Panc1 (cell line): ENCODE measurements at regions not wholly inside any gene's neighbourhood (a gene's known extent, or its start where the extent isn't known, plus 50 kb on each side); places are given as distances from the start of the nearest gene placed in this dataset.

Experiments used
- ATAC-seq: fragments of 200-7000 bp; cut with Tn5 transposase; 2 replicates; pipeline ENCODE4 v1.9.1; 2020; ENCODE audit warnings: mild to moderate bottlenecking, moderate library complexity
- BruUV-seq: library from RNA; stranded (reverse); fragments of 400-500 nt; replicated peaks from 2 replicates; lab custom pipeline; 2021; lab: Mats Ljungman, UMichigan
- CTCF ChIA-PET: fragments of 300-600 bp; sonication (Branson Sonifier 250); formaldehyde crosslinking; loops from one replicate; lab custom pipeline; 2022; ENCODE audit warnings: antibody characterized with exemption; lab: Charles Lee
- POLR2A ChIA-PET: fragments of 300-600 bp; sonication (Branson Sonifier 250); formaldehyde crosslinking; loops from one replicate; lab custom pipeline; 2022; ENCODE audit warnings: antibody characterized with exemption; lab: Charles Lee
- DNase-seq: peaks from one replicate; pipeline ENCODE4 v3.0.0-alpha.2; 2010; ENCODE audit warnings: low read depth, low spot score
- H3K27ac ChIP-seq: 2 replicates; pipeline ENCODE4 v1.5.1; 2011; ENCODE audit warnings: mild to moderate bottlenecking, low read length, inconsistent platforms
- H3K27me3 ChIP-seq: fragments of 200-500 bp; sonication (Bioruptor generic); 2 replicates; pipeline ENCODE4 v1.6.0; 2014; ENCODE audit warnings: low read length, inconsistent platforms; ENCODE audit not compliant: control insufficient read depth, insufficient read depth
- H3K36me3 ChIP-seq: fragments of 200-500 bp; sonication (Bioruptor generic); 2 replicates; pipeline ENCODE4 v1.5.1; 2014; ENCODE audit warnings: inconsistent platforms, mild to moderate bottlenecking, low read length, moderate library complexity; ENCODE audit not compliant: control insufficient read depth, insufficient read depth
- H3K4me1 ChIP-seq: 2 replicates; pipeline ENCODE4 v1.5.1; 2011; ENCODE audit warnings: inconsistent platforms, mild to moderate bottlenecking, low read length, moderate library complexity; ENCODE audit not compliant: control insufficient read depth, insufficient read depth
- H3K4me3 ChIP-seq, 2 experiments: 2 replicates each; pipeline ENCODE4 v1.5.1; 2011 to 2012; ENCODE audit warnings: low read depth in 2 of 2, low read length in 2 of 2, mild to moderate bottlenecking in 2 of 2, inconsistent platforms in 1 of 2, moderate library complexity in 1 of 2
- H3K9me3 ChIP-seq: fragments of 200-500 bp; sonication (Bioruptor generic); 2 replicates; pipeline ENCODE4 v1.5.1; 2014; ENCODE audit warnings: low read depth, mild to moderate bottlenecking, inconsistent platforms, low read length, moderate library complexity; ENCODE audit not compliant: control insufficient read depth, insufficient read depth
- POLR2AphosphoS5 ChIP-seq: IDR thresholded peaks from 2 replicates; pipeline ENCODE4 v1.6.1; 2012; ENCODE audit warnings: mild to moderate bottlenecking, low read depth, low read length, moderate library complexity
- REST ChIP-seq, 2 experiments: IDR thresholded peaks; 2 replicates each; pipeline ENCODE4 v1.6.1; 2011 to 2012; ENCODE audit warnings: low read depth in 2 of 2, control low read depth in 1 of 2, low read length in 1 of 2, mild to moderate bottlenecking in 1 of 2, moderate library complexity in 1 of 2; ENCODE audit not compliant: insufficient read depth in 1 of 2
- SIN3A ChIP-seq: IDR thresholded peaks from 2 replicates; pipeline ENCODE4 v1.6.1; 2012; ENCODE audit warnings: low read depth, mild to moderate bottlenecking, low read length, moderate library complexity, borderline replicate concordance; ENCODE audit not compliant: insufficient read depth
- TCF7L2 ChIP-seq: IDR thresholded peaks from 2 replicates; pipeline ENCODE4 v1.6.1; 2011; ENCODE audit warnings: mild to moderate bottlenecking, low read depth, low read length, inconsistent platforms
- in situ Hi-C: cut with HindIII; loops from 2 replicates; pipeline ENCODE4 v1.10.0; 2016; ENCODE audit warnings: low sequenced_read_pairs, low pct_unique_long_range_greater_than_20kb
- intact Hi-C: fragments of 100-400 bp; cut with micrococcal nuclease; formaldehyde crosslinking; loops from one replicate; pipeline ENCODE4 v1.10.0; 2022; ENCODE audit not compliant: unreplicated experiment
- TF ChIP-seq, protein P1 (sequence below): fragments of 450-650 bp; IDR thresholded peaks from 2 replicates; pipeline ENCODE4 v1.5.1; 2017; ENCODE audit warnings: mild to moderate bottlenecking

- intact Hi-C loops (no loop called here), in situ Hi-C loops (no loop called here)
- ATAC-seq, result no peak
- Histone ChIP-seq H3K27ac (no peak overlapping the region), H3K27me3 (no peaks in the 10 kb centered on the region), H3K9me3 (no peaks in the 10 kb centered on the region), H3K36me3 (no peaks in the 10 kb centered on the region), H3K4me1 (no peaks in the 10 kb centered on the region), H3K4me3 (no peak overlapping the region)
- ChIA-PET CTCF (no interaction called here), POLR2A (no interaction called here)
- BruUV-seq, result no TSS peak
- no peak for TF ChIP-seq POLR2AphosphoS5
- no peak for TF ChIP-seq SIN3A
- TF ChIP-seq TCF7L2, result no peak
- no peak for TF ChIP-seq REST (IDR thresholded peaks at IDR 0.05; ENCODE audit: insufficient read depth in 1 of 2, low read depth in 2 of 2, low read length in 1 of 2)
- TF ChIP-seq, protein P1, sequence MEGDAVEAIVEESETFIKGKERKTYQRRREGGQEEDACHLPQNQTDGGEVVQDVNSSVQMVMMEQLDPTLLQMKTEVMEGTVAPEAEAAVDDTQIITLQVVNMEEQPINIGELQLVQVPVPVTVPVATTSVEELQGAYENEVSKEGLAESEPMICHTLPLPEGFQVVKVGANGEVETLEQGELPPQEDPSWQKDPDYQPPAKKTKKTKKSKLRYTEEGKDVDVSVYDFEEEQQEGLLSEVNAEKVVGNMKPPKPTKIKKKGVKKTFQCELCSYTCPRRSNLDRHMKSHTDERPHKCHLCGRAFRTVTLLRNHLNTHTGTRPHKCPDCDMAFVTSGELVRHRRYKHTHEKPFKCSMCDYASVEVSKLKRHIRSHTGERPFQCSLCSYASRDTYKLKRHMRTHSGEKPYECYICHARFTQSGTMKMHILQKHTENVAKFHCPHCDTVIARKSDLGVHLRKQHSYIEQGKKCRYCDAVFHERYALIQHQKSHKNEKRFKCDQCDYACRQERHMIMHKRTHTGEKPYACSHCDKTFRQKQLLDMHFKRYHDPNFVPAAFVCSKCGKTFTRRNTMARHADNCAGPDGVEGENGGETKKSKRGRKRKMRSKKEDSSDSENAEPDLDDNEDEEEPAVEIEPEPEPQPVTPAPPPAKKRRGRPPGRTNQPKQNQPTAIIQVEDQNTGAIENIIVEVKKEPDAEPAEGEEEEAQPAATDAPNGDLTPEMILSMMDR, result no peak
- DNase-seq, result no peak
Observed at GRCh38 chr4:124807421-124807820, 94.9 kb upstream of the ANKRD50 start.

DNA sequence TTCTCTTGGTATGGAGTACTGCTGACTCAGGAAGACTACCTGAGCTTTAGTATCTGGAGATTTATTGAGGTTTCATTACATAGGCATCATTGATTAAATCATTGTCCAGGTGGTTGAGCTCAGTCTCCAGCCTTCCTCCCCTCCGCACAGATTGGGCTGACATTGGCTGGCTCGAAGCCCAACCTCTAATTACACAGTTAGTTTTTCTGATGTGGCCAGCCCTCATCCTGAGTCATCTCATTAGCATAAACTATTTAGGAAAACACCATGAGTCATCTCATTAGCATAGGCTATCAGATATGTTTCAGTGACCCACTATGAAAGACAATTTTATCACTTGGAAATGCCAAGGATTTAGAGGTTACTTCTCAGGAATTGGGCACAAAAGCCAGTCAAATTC is 93.9 kb upstream of the ANKRD50 start:
- CTCF ChIA-PET, result no interaction called here
- no peak for DNase-seq
- no peaks in the 10 kb centered on the region for H3K36me3 ChIP-seq

GRCh38 chr4:124804584-124804983 is 92.1 kb upstream of the ANKRD50 start:
- ChIA-PET CTCF (no interaction called here), POLR2A (interaction anchor here (0.6 kb wide), 1 partner anchor 297 kb away, joined by 3 read pairs; no protein-coding TSS in a partner anchor)
- no peaks in the 10 kb centered on the region for H3K9me3 ChIP-seq
- in situ Hi-C loops (no loop called here), intact Hi-C loops (no loop called here)
- no peaks in the 10 kb centered on the region for H3K4me1 ChIP-seq
- TF ChIP-seq POLR2AphosphoS5 (no peak), SIN3A (no peak), REST (IDR thresholded peaks at IDR 0.05; ENCODE audit: insufficient read depth in 1 of 2, low read depth in 2 of 2, low read length in 1 of 2) (no peak), TCF7L2 (no peak)
- TF ChIP-seq, protein P1, result no peak
- BruUV-seq, result no TSS peak
- H3K36me3 ChIP-seq, result no peaks in the 10 kb centered on the region
- H3K4me3 ChIP-seq, result no peak overlapping the region
- no peak overlapping the region for H3K27ac ChIP-seq
- no peak for ATAC-seq
- no peak for DNase-seq
- H3K27me3 ChIP-seq, result no peaks in the 10 kb centered on the region

More for the DNA sequence above, 93.9 kb upstream of the ANKRD50 start:
- no peaks in the 10 kb centered on the region for H3K9me3 ChIP-seq
- in situ Hi-C loops (no loop called here), intact Hi-C loops (no loop called here)
- no TSS peak for BruUV-seq
- H3K4me3 ChIP-seq, result no peak overlapping the region
- no peak overlapping the region for H3K27ac ChIP-seq
- no peaks in the 10 kb centered on the region for H3K4me1 ChIP-seq
- TF ChIP-seq SIN3A (no peak), TCF7L2 (no peak), POLR2AphosphoS5 (no peak)
- no peaks in the 10 kb centered on the region for H3K27me3 ChIP-seq
- POLR2A ChIA-PET, result no interaction called here
- no peak for ATAC-seq
